Liver (tissue), 7 donors: ENCODE measurements at regions not wholly inside any gene's neighbourhood (a gene's known extent, or its start where the extent isn't known, plus 50 kb on each side); places are given as distances from the start of the nearest gene placed in this dataset.

ENCODE experiments used
- DNase-seq: peaks from one replicate; pipeline ENCODE4 v3.0.0-alpha.2; 2017; ENCODE audit warnings: low spot score
- H3K27ac ChIP-seq, 2 donors: one replicate each; pipeline ENCODE4 v1.7.0; 2013; ENCODE audit warnings: inconsistent platforms in 2 of 2, low read length in 2 of 2, control low read depth in 1 of 2, low read depth in 1 of 2, mild to moderate bottlenecking in 1 of 2
- H3K27me3 ChIP-seq, 4 donors: one replicate each; pipeline versions ENCODE4 v1.6.1 to v1.7.0; 2013; ENCODE audit warnings: low read length in 3 of 4, inconsistent platforms in 1 of 4, mild to moderate bottlenecking in 1 of 4, moderate library complexity in 1 of 4; ENCODE audit not compliant: control insufficient read depth in 4 of 4, insufficient read depth in 4 of 4
- H3K36me3 ChIP-seq, 4 donors: one replicate each; pipeline versions ENCODE4 v1.6.1 to v1.7.0; 2013; ENCODE audit warnings: low read length in 3 of 4, mild to moderate bottlenecking in 3 of 4, low read depth in 1 of 4, moderate library complexity in 1 of 4; ENCODE audit not compliant: control insufficient read depth in 4 of 4, insufficient read depth in 3 of 4
- H3K4me1 ChIP-seq, 4 donors: one replicate each; pipeline versions ENCODE4 v1.6.1 to v1.7.0; 2013; ENCODE audit warnings: low read length in 3 of 4, mild to moderate bottlenecking in 3 of 4, moderate library complexity in 1 of 4; ENCODE audit not compliant: control insufficient read depth in 4 of 4, insufficient read depth in 4 of 4
- H3K4me3 ChIP-seq, 3 donors: one replicate each; pipeline versions ENCODE4 v1.6.1 to v1.7.0; 2013; ENCODE audit warnings: low read length in 3 of 3, control low read depth in 1 of 3, low read depth in 1 of 3, mild to moderate bottlenecking in 1 of 3
- H3K9ac ChIP-seq, 2 donors: one replicate each; pipeline ENCODE4 v1.7.0; 2013; ENCODE audit warnings: low read length in 2 of 2, mild to moderate bottlenecking in 2 of 2, moderate library complexity in 2 of 2, control low read depth in 1 of 2, low read depth in 1 of 2
- H3K9me3 ChIP-seq, 4 donors: one replicate each; pipeline versions ENCODE4 v1.6.1 to v1.7.0; 2013; ENCODE audit warnings: low read length in 3 of 4; ENCODE audit not compliant: control insufficient read depth in 4 of 4
- ATF3 ChIP-seq: IDR thresholded peaks from 2 replicates; pipeline ENCODE4 v1.6.1; 2016; ENCODE audit warnings: antibody characterized with exemption
- EGR1 ChIP-seq, 2 donors: IDR thresholded peaks; 2 replicates each; pipeline ENCODE4 v1.6.1; 2016 to 2018; ENCODE audit warnings: antibody characterized with exemption in 2 of 2, low read depth in 2 of 2
- FOXA1 ChIP-seq: IDR thresholded peaks from 2 replicates; pipeline ENCODE4 v1.6.1; 2016; ENCODE audit warnings: antibody characterized with exemption
- FOXA2 ChIP-seq: IDR thresholded peaks from 2 replicates; pipeline ENCODE4 v1.6.1; 2016; ENCODE audit warnings: antibody characterized with exemption
- HNF4A ChIP-seq, 2 donors: conservative IDR thresholded peaks; 2 replicates each; pipeline ENCODE4 v1.6.1; 2016; ENCODE audit warnings: antibody characterized with exemption in 2 of 2, mild to moderate bottlenecking in 2 of 2
- HNF4G ChIP-seq: IDR thresholded peaks from 2 replicates; pipeline ENCODE4 v1.6.1; 2016; ENCODE audit warnings: antibody characterized with exemption
- JUND ChIP-seq, 2 donors: IDR thresholded peaks; 2 replicates each; pipeline ENCODE4 v1.6.1; 2016; ENCODE audit warnings: antibody characterized with exemption in 2 of 2
- NR2F2 ChIP-seq: IDR thresholded peaks from 2 replicates; pipeline ENCODE4 v1.6.1; 2016; ENCODE audit warnings: antibody characterized with exemption
- RAD21 ChIP-seq, 2 donors: IDR thresholded peaks; 2 replicates each; pipeline ENCODE4 v1.6.1; 2016; ENCODE audit warnings: antibody characterized with exemption in 2 of 2, mild to moderate bottlenecking in 2 of 2
- REST ChIP-seq: IDR thresholded peaks from 2 replicates; pipeline ENCODE4 v1.6.1; 2016; ENCODE audit warnings: antibody characterized with exemption, mild to moderate bottlenecking
- RXRA ChIP-seq, 2 donors: IDR thresholded peaks; 2 replicates each; pipeline ENCODE4 v1.6.1; 2017 to 2018; ENCODE audit warnings: antibody characterized with exemption in 2 of 2, mild to moderate bottlenecking in 1 of 2
- SP1 ChIP-seq: IDR thresholded peaks from 2 replicates; pipeline ENCODE4 v1.6.1; 2018; ENCODE audit warnings: antibody characterized with exemption, mild to moderate bottlenecking
- TAF1 ChIP-seq: conservative IDR thresholded peaks from 2 replicates; pipeline ENCODE4 v1.6.1; 2016; ENCODE audit warnings: antibody characterized with exemption, mild to moderate bottlenecking
- YY1 ChIP-seq: IDR thresholded peaks from 2 replicates; pipeline ENCODE4 v1.6.1; 2016; ENCODE audit warnings: antibody characterized with exemption, mild to moderate bottlenecking
- ZBTB33 ChIP-seq: IDR thresholded peaks from 2 replicates; pipeline ENCODE4 v1.6.1; 2016; ENCODE audit warnings: antibody characterized with exemption
- WGBS: extraction: QIAGEN DNeasy Blood & Tissue Kit; methylation state at CpG from one replicate; pipeline ENCODE4 v1.1.7; 2013; 5-methylcytosine and 5-hydroxymethylcytosine counted together
- donor health status: healthy.
- donor health status: healthy.
- donor health status: healthy.
- donor health status: healthy.

GRCh38 chr6:33931799-33932198 is 128.0 kb upstream of the MLN start:
- H3K4me1 ChIP-seq, result no peaks in the 10 kb centered on the region
- no peak for TF ChIP-seq NR2F2
- no peaks in the 10 kb centered on the region for H3K27me3 ChIP-seq
- H3K4me3 ChIP-seq, result no peak overlapping the region
- H3K36me3 ChIP-seq, result no peaks in the 10 kb centered on the region
- H3K9me3 ChIP-seq, result no peaks in the 10 kb centered on the region
- DNase-seq, result no peak
- H3K9ac ChIP-seq, result no peak overlapping the region
- no peak overlapping the region for H3K27ac ChIP-seq
- 93% methylated on average over 3 of the region's 3 CpGs for WGBS

GRCh38 chr6:33929575-33930288 is 125.9 kb upstream of the MLN start:
- WGBS, result 84% methylated on average over 9 of the region's 9 CpGs
- H3K9ac ChIP-seq, result no peak overlapping the region
- no peak overlapping the region for H3K27ac ChIP-seq
- H3K4me1 ChIP-seq, result no peaks in the 10 kb centered on the region
- TF ChIP-seq EGR1 (IDR thresholded peaks at IDR 0.05; ENCODE audit: low read depth in 2 of 2), result no peak
- TF ChIP-seq RXRA (IDR thresholded peaks at IDR 0.05), result no peak
- TF ChIP-seq ATF3, result no peak
- no peak for TF ChIP-seq SP1
- no peak for TF ChIP-seq ZBTB33
- no peak for TF ChIP-seq HNF4G
- no peak for TF ChIP-seq TAF1
- H3K36me3 ChIP-seq, result no peaks in the 10 kb centered on the region
- H3K27me3 ChIP-seq, result no peaks in the 10 kb centered on the region
- DNase-seq, result no peak
- H3K9me3 ChIP-seq, result no peaks in the 10 kb centered on the region
- H3K4me3 ChIP-seq, result no peak overlapping the region

GRCh38 chr6:33927616-33928015 is 123.8 kb upstream of the MLN start:
- Histone ChIP-seq H3K9me3 (no peaks in the 10 kb centered on the region), H3K4me3 (no peak overlapping the region), H3K27ac (no peak overlapping the region), H3K27me3 (no peaks in the 10 kb centered on the region), H3K4me1 (no peaks in the 10 kb centered on the region), H3K9ac (no peak overlapping the region), H3K36me3 (no peaks in the 10 kb centered on the region)
- no peak for DNase-seq
- 90% methylated on average over 4 of the region's 4 CpGs for WGBS
- TF ChIP-seq TAF1 (no peak), REST (no peak), RAD21 (IDR thresholded peaks at IDR 0.05) (no peak), FOXA1 (no peak), FOXA2 (no peak), YY1 (no peak), NR2F2 (no peak), ATF3 (no peak), HNF4A (conservative IDR thresholded peaks at IDR 0.05) (no peak), JUND (IDR thresholded peaks at IDR 0.05) (no peak)
